NT2/D1 (cell line): ENCODE measurements at regions not wholly inside any gene's neighbourhood (a gene's known extent, or its start where the extent isn't known, plus 50 kb on each side); places are given as distances from the start of the nearest gene placed in this dataset.

Experiments
- SUZ12 ChIP-seq: IDR thresholded peaks from 2 replicates; pipeline ENCODE4 v1.6.1; 2011; ENCODE audit not compliant: insufficient read length, insufficient read depth; ENCODE audit errors: extremely low read depth
- YY1 ChIP-seq: IDR thresholded peaks from 2 replicates; pipeline ENCODE4 v1.6.1; 2011; ENCODE audit not compliant: insufficient read length, insufficient read depth
- ZNF274 ChIP-seq: IDR thresholded peaks from 2 replicates; pipeline ENCODE4 v1.6.1; 2011; ENCODE audit warnings: mild to moderate bottlenecking, low read depth, low read length

GRCh38 chr20:60999250-60999649, 252.8 kb upstream of the CDH4 start:
- no peak for TF ChIP-seq ZNF274
- no peak for TF ChIP-seq SUZ12
- TF ChIP-seq YY1 = no peak
